ENCODE measurements at regions not wholly inside any gene's neighbourhood (a gene's known extent, or its start where the extent isn't known, plus 50 kb on each side); places are given as distances from the start of the nearest gene placed in this dataset.

GRCh38 chr4:15232366-15233263, 195.2 kb upstream of the C1QTNF7 start:
- DNase-seq: no peak

DNA sequence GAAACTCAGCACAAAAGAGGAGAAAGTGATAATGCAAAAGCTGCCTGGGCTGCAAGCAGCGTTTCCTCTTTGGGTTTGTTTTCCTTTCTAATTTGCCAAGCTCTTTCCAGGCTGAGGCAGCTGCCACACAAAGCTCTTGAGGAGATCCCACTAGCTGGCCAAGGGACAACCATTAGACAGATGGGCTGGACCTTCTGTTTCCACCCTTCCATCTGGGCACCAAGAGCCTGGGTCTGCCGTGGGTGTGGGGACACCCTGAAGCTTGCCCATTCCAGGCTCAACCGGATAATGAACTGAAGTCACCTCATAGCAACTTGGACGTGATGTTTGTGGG, 194.6 kb upstream of the C1QTNF7 start:
- DNase-seq: no peak

DNA sequence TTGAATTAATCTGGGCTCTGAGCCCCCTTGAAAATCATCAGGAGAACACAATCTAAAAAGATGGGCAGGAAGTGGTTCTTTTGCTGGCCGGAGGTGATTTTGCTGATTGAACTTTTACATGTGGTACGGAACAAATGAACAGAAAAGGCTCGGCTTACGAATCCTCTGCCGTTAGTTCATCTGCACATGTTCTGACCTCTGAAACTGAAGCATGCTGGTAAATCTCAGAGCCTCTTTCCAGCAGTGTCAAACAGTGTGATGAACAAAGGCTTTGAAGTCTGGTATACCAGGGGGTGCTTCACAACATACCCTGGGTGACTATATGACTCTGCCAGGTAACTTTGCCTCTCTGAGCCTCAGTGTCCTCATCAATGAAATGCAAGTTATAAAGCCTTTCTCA, 194.2 kb upstream of the C1QTNF7 start:
- DNase-seq: no peak

DNA sequence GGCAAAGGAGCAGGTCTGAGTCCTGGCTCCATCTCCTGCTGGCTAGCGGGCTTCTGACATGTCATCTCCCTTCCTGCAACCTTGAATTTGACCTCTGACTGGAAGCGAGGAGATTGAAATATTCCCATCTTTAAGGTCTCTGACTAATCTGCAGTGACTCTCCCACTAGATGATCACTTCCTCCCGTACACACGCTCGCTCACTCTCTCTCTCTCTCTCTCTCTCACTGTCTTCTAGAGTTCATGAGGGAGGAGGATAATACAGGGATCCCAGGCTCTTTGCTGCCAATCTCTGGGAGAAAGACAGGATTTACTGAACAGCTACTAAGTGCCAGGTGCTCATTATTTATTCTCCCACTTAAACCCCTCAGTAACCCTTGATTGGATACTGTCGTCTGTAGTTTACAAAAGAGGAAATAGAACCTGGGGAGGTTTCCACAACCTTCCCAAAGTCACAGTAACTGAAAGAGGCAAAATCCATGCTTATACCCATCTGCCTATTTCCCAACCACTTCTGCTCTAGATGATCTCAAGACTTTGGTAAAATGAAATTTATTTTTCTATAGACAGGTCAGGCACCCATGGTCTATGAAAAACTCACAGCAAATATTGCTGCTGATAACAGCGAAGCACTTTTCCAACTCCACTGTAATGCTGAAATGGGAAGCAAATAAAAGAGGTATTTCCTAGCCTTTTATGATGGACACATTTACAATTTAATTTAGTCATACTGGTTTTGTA, 193.5 kb upstream of the C1QTNF7 start:
- DNase-seq: no peak

DNA sequence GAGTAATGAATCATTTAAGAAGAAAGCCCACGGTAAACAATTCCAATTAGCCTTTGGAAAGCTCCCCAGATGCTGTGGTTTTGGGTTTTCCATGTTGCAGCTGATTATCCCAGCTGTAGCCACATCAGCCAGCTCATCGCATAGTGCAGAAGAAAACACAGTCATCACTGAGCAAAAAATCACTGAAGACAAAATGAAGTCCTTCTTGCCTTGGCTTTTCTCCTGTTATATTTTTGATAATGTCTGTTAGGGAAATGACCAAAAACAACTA, 193.0 kb upstream of the C1QTNF7 start:
- no peak for DNase-seq

DNA sequence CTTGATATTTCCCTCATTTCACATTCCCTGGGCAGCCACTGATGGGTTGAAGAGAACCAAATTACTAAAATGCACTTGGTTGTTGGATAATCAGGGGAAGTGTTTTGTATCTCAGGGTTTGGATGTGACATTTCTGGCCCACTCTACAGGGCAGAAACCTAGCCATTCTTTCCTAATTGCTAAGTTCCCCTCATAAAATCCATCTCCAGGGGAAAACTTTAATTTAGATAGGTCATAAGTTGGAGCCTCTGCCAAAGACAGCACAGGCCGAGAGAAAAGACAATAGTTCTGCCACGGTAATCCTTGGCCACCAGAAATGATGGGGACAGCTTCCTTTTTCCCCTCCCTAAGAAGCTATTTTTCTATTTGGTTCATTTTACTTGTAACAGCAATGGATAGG, 192.7 kb upstream of the C1QTNF7 start:
- no peak for DNase-seq

DNA sequence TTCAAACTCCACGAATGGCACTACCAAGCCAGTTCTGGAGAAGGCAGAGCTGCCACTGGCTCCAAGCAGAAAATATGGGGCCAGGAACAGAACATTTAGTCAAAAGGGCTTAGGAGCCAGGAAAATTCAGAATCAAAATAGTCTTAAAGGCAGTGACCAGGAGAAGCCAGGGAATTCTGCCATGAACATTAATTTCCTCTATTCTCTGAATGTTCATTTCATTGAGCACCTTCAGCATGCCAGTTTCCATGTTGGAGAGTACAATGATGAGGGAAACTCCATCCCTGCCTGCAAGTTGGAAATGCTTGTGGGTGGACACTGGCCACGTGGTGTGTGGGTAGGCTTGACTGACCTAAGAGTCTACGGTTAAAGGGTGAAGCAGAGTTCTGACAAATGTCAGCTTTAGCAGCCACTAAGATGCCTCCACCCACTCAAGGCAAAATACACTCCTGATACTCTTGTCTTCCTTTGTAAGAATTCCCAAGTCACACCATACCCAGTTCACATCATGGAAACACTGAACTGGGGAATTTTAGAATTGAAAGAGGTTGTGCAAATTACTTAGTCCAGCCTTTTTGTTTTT, 190.1 kb upstream of the C1QTNF7 start:
- DNase-seq: no peak

- DNase-seq: no peak
These were observed 189.1 kb upstream of the C1QTNF7 start for GRCh38 chr4:15238720-15239119.

DNA sequence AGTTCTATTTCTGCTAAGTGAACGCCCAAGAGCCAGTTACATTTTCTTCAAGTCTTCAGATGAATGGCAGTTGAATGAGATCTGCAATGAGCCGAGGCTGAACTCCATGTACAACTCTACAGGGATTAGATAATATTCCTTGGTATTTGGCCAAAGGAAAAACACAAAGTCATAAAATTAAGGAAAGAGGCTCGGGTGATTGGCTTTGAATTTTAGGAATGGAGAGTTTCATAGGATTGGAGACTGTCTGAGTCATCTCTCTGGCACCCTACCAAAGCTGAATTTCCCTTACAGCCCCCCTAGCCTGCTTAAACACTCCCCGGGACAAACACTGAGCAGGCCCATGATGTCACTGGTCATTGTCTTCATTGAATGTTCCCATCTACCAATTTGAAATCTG, 188.0 kb upstream of the C1QTNF7 start:
- DNase-seq: no peak

- no peak for DNase-seq
These were observed 187.1 kb upstream of the C1QTNF7 start for GRCh38 chr4:15240764-15241163.

GRCh38 chr4:15242021-15242420, 185.8 kb upstream of the C1QTNF7 start:
- DNase-seq: no peak

GRCh38 chr4:15244354-15244753, 183.5 kb upstream of the C1QTNF7 start:
- DNase-seq: no peak

DNA sequence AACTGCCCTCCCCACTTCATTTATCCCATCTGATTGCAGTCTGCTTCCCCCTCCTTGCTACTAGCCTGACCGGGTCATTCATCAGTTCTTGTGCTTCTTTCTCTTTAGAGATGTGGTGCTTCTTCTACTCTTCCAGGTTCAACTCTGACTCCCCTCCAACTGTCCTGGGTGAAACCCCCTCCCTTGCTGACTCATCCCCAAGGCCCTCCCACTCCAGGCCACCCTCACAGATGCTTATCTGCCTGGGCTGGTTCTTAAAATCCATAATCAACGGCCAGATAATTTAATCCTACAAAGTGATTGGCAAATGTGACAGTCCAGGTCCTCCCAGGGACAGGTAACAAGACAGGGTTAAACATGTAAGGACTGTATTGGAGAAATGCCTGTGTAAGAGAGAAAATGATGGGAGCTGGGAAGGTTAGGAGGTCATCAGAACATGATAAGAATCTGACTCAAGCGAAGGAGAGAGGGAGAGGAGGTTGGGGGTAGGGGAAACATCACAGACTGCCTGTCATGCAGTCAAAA, 182.8 kb upstream of the C1QTNF7 start:
- DNase-seq: no peak

- no peak for DNase-seq
These were observed 177.8 kb upstream of the C1QTNF7 start for GRCh38 chr4:15250021-15250441.

DNA sequence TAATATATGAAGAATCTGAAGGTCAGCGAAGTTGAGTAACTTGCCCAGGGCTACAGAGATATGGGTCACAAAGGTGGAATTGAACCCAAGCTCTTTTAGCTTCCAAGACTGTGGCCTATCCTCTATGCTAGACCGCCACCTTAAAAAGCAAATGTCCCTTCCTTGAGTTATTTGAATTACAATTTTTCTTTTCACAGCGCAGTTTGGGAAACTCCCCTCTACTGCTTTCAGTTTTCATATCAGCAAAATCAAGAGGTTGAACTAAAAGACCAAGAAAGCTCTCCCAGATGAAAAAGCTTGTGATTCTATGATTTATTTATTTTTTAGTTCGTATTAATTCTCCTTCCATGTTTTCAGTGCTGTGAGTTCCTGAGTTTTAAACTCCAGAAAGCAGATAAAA, 174.5 kb upstream of the C1QTNF7 start:
- no peak for DNase-seq

DNA sequence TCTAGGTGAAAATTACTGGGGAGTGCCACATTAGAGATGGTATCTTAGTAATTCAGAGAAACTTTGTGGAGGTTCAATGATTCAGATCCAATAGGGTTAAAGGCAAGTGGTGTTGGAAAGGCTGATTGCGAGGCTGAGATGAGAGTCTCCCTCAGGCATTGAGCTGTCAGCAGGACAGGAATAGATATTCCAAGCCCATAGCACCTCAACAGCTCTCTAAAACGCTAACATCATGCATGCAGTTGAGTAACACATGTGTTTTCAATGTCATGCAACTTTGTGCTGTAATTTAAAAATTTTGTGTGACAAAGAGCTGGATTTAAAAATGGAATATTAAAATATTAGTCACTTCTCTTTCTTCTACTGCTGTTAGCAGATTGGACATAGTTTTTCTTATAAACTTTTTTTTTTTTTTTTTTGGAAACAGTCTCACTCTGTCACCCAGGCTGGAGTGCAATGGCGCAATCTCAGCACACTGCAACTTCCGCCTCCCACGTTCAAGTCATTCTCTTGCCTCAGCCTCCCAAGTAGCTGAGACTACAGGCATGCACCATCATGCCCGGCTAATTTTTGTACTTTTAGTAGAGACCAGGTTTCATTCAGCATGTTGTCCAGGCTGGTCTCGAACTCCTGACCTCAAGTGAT, 173.5 kb upstream of the C1QTNF7 start:
- DNase-seq: no peak

DNA sequence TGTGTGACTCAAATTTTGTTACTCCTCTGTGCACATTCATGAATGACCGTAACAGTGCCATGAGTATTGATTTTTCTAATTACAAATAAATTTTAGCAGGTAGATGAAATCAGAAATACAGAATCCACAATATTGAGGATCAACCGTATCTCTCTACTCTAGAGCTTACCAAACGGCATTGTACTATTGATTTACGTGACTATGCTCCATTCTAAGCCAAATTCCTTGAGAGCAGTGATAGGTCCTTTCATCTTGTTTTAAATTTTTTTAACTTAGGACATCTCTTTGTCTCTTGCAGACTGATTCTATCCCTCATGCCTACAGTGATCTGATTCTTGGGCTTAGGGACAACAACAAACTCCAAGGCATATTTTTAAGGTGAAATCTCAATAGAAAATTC, 172.3 kb upstream of the C1QTNF7 start:
- DNase-seq: no peak

GRCh38 chr4:15260758-15261157, 167.1 kb upstream of the C1QTNF7 start:
- DNase-seq: no peak

DNA sequence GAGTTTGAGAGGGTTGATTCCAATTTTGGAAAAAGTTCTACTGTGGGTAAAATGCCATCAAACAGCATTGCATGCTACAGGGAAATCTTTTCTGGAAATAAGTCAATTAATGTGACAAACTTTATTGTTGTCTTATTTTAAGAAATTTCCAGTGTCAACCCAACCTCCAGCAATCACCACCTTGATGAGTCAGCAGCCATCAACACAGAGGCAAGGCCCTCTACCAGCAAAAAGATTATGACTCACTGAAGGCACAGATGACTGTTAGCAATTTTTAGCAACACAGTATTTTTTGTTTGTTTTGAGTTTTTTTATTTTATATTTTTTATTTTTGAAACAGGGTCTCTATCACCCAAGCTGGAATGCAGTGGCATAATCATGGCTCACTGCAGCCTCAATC, 165.4 kb upstream of the C1QTNF7 start:
- DNase-seq: no peak

- no peak for DNase-seq
These were observed 157.6 kb upstream of the C1QTNF7 start for GRCh38 chr4:15270201-15270600.

- no peak for DNase-seq
These were observed 141.8 kb upstream of the C1QTNF7 start for GRCh38 chr4:15286041-15286440.

GRCh38 chr4:15291122-15291521, 136.7 kb upstream of the C1QTNF7 start:
- no peak for DNase-seq

GRCh38 chr4:15293711-15294110, 134.1 kb upstream of the C1QTNF7 start:
- DNase-seq: no peak

DNA sequence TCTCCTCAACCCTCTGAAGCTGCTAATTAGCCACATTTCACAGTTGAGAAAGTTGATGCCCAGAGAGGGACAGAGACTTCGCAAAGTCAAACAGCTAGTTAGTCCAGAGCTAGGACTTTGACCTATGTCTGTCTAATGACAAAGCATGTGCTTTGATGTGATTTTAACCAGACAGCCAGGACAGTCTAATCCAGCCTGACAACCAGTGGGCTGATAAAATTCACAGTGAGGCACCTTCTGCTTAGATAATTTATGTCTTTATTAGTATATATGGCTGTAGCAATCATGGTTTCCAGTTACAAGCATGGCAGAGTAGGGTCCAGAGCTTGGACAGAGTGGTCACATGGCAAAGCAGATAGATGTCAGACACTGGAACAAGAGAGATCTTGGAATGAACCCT, 133.6 kb upstream of the C1QTNF7 start:
- no peak for DNase-seq
